Fibroblast of lung (primary cell): ENCODE measurements at regions not wholly inside any gene's neighbourhood (a gene's known extent, or its start where the extent isn't known, plus 50 kb on each side); places are given as distances from the start of the nearest gene placed in this dataset.

Source experiments
- DNase-seq, 2 donors: peaks; one replicate each; pipeline versions ENCODE4 v3.0.0 to v3.0.0-alpha.2; 2010; ENCODE audit warnings: low read depth in 2 of 2
- H2AFZ ChIP-seq: 2 replicates; pipeline ENCODE4 v1.5.1; 2012; ENCODE audit warnings: low read length, control low read depth, inconsistent platforms
- H3K27ac ChIP-seq: 2 replicates; pipeline ENCODE4 v1.5.1; 2011; ENCODE audit warnings: low read length, control low read depth; ENCODE audit not compliant: insufficient read depth
- H3K27me3 ChIP-seq: 2 replicates; pipeline ENCODE4 v1.5.1; 2011; ENCODE audit warnings: mild to moderate bottlenecking, low read length; ENCODE audit not compliant: control insufficient read depth, insufficient read depth
- H3K36me3 ChIP-seq: 2 replicates; pipeline ENCODE4 v1.5.1; 2011; ENCODE audit warnings: low read length; ENCODE audit not compliant: control insufficient read depth, insufficient read depth
- H3K4me1 ChIP-seq: 2 replicates; pipeline ENCODE4 v1.5.1; 2011; ENCODE audit warnings: low read length; ENCODE audit not compliant: control insufficient read depth, insufficient read depth; ENCODE audit errors: extremely low read depth
- H3K4me2 ChIP-seq: 2 replicates; pipeline ENCODE4 v1.5.1; 2011; ENCODE audit warnings: low read length, control low read depth; ENCODE audit not compliant: insufficient read depth; ENCODE audit errors: extremely low read depth
- H3K4me3 ChIP-seq, 4 experiments: fragments of 200-600 bp in 1 of 4; sonication (generic) in 1 of 4; replicated peaks in 1 of 4; 2 replicates each; pipeline ENCODE4 v1.5.1; 2011 to 2016; ENCODE audit warnings: low read length in 4 of 4, low read depth in 3 of 4, mild to moderate bottlenecking in 3 of 4, control low read depth in 2 of 4, inconsistent platforms in 1 of 4, mixed read lengths in 1 of 4; ENCODE audit not compliant: insufficient read depth in 1 of 4; ENCODE audit errors: control extremely low read depth in 1 of 4
- H3K79me2 ChIP-seq: 2 replicates; pipeline ENCODE4 v1.5.1; 2012; ENCODE audit warnings: mild to moderate bottlenecking, low read length, inconsistent platforms; ENCODE audit not compliant: control insufficient read depth, insufficient read depth
- H3K9ac ChIP-seq: 2 replicates; pipeline ENCODE4 v1.5.1; 2011; ENCODE audit warnings: mild to moderate bottlenecking, low read length, control low read depth; ENCODE audit not compliant: insufficient read depth
- H3K9me3 ChIP-seq: 2 replicates; pipeline ENCODE4 v1.5.1; 2012; ENCODE audit warnings: low read depth, low read length; ENCODE audit not compliant: control insufficient read depth, insufficient read depth
- H4K20me1 ChIP-seq: 2 replicates; pipeline ENCODE4 v1.5.1; 2011; ENCODE audit warnings: low read length; ENCODE audit not compliant: control insufficient read depth, insufficient read depth; ENCODE audit errors: extremely low read depth
- EZH2 ChIP-seq: IDR thresholded peaks from 2 replicates; pipeline ENCODE4 v1.5.1; 2012; ENCODE audit warnings: low read length, control low read depth, mild to moderate bottlenecking; ENCODE audit errors: missing control alignments
- TF ChIP-seq, protein P1 (sequence below), 2 donors: IDR thresholded peaks in 1 of 2; conservative IDR thresholded peaks in 1 of 2; 1 replicate in 1 of 2; 2 replicates in 1 of 2; pipeline ENCODE4 v1.5.1; 2011 to 2012; ENCODE audit warnings: low read length in 2 of 2, control low read depth in 1 of 2, inconsistent platforms in 1 of 2, low read depth in 1 of 2, mild to moderate bottlenecking in 1 of 2

DNA sequence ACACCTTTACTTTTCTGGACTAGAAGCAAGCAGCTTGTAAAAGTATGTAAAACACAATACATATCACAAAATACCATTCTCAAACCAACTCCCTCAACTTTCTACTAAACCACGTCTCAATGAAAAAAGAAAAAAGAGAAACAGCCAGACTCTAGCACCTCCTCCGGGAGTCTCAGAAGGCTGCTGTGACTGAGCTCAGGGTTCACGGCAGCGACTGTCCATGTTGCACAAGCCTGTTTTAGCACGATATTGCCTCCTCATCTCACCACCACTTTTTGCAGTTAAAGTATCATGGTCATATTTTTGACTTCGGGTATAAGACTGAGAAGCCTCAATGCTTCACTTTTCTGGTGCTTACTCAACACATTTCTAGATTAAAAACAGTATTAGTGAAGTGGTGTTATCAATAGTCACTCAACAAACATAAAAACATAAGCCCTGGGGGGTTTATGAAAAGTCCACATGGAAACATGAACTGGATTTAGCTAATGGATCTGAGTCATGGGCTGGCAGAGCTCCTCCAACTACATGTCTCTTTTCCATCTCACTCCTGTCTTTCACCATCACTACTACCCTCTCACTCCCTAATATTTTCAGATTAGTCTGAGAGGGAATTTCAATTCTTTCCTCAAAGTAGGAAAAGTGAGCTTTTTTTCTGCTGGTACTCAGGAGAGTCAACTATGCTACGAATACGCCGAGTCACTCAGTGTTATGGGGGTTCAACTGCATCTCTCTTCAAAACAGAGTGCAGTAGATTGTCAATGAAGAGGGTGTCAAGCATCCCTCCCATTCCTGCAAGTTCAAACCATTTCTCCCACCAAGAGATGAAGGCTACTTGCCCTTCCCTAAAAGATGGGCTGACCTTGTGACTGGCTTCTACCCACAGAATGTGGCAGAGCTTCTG is 113.7 kb downstream of the OSR1 start:
- no peaks in the 10 kb centered on the region for H3K4me1 ChIP-seq
- no peaks in the 10 kb centered on the region for H3K36me3 ChIP-seq
- no peak overlapping the region for H3K4me3 ChIP-seq
- no peak overlapping the region for H3K27ac ChIP-seq
- no peaks in the 10 kb centered on the region for H3K79me2 ChIP-seq
- H2AFZ ChIP-seq: no peak overlapping the region
- no peak for DNase-seq
- H3K4me2 ChIP-seq: no peak overlapping the region
- H4K20me1 ChIP-seq: no peaks in the 10 kb centered on the region
- H3K27me3 ChIP-seq: no peaks in the 10 kb centered on the region
- H3K9me3 ChIP-seq: no peaks in the 10 kb centered on the region
- no peak for TF ChIP-seq EZH2
- TF ChIP-seq, protein P1, sequence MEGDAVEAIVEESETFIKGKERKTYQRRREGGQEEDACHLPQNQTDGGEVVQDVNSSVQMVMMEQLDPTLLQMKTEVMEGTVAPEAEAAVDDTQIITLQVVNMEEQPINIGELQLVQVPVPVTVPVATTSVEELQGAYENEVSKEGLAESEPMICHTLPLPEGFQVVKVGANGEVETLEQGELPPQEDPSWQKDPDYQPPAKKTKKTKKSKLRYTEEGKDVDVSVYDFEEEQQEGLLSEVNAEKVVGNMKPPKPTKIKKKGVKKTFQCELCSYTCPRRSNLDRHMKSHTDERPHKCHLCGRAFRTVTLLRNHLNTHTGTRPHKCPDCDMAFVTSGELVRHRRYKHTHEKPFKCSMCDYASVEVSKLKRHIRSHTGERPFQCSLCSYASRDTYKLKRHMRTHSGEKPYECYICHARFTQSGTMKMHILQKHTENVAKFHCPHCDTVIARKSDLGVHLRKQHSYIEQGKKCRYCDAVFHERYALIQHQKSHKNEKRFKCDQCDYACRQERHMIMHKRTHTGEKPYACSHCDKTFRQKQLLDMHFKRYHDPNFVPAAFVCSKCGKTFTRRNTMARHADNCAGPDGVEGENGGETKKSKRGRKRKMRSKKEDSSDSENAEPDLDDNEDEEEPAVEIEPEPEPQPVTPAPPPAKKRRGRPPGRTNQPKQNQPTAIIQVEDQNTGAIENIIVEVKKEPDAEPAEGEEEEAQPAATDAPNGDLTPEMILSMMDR (conservative IDR thresholded peaks at IDR 0.05 in 1 of 2, IDR thresholded peaks at IDR 0.05 in 1 of 2; ENCODE audit: low read depth in 1 of 2, low read length in 2 of 2): no peak
- no peak overlapping the region for H3K9ac ChIP-seq

DNA sequence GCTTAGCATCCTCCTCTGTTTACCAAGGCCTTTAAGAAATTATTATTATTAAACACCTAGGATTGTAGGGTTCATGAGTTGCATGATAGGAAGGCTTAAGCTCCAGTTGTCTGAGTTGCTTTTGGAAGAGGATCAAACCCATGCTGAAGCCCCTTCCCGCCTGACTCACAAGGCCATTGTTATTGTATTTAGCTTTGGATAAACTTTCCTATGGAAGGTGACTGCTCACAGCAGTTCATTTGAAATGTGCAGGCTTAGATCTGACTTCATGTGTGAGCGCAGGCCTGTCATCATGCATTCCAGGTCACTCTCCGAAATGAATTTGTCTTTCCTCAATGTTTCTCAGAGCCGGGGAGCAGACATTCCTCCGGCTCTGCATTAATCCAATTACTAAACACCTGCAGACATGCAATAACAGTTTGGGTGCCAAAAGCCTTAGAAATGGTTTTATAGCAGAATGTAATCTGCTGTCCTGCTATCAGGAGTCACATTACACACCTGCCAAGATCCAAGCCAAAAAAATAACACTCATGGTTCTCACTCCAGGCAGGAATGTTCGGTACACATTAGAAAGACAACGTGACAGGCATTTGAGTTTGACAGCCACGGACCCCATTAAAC is 119.9 kb downstream of the OSR1 start:
- Histone ChIP-seq H3K79me2 (no peaks in the 10 kb centered on the region), H3K27ac (no peak overlapping the region), H3K4me3 (no peak overlapping the region), H3K4me1 (peaks cover 3% of the 10 kb centered on the region), H3K27me3 (no peaks in the 10 kb centered on the region), H3K9ac (no peak overlapping the region), H3K4me2 (no peak overlapping the region), H4K20me1 (no peaks in the 10 kb centered on the region), H3K36me3 (no peaks in the 10 kb centered on the region), H2AFZ (no peak overlapping the region), H3K9me3 (no peaks in the 10 kb centered on the region)
- no peak for TF ChIP-seq EZH2
- DNase-seq: peak; percentile 24 to 74

- no peaks in the 10 kb centered on the region for H3K79me2 ChIP-seq
- H3K9me3 ChIP-seq: no peaks in the 10 kb centered on the region
- H3K4me3 ChIP-seq: no peak overlapping the region
- no peak overlapping the region for H2AFZ ChIP-seq
- TF ChIP-seq EZH2: no peak
- TF ChIP-seq, protein P1 (conservative IDR thresholded peaks at IDR 0.05 in 1 of 2, IDR thresholded peaks at IDR 0.05 in 1 of 2; ENCODE audit: low read depth in 1 of 2, low read length in 2 of 2): no peak
- no peak overlapping the region for H3K9ac ChIP-seq
- peaks cover 3% of the 10 kb centered on the region for H3K4me1 ChIP-seq
- peak; percentile 21 to 91 for DNase-seq
- H3K36me3 ChIP-seq: no peaks in the 10 kb centered on the region
- H3K27ac ChIP-seq: no peak overlapping the region
- no peak overlapping the region for H3K4me2 ChIP-seq
- no peaks in the 10 kb centered on the region for H4K20me1 ChIP-seq
- no peaks in the 10 kb centered on the region for H3K27me3 ChIP-seq
These were observed 123.1 kb downstream of the OSR1 start for GRCh38 chr2:19235308-19235707.
